Stimulated activated CD8-positive, alpha-beta memory T cell treated with anti-CD3 and anti-CD28 coated beads, Interleukin-15, amount 100 ng/mL, for 48 hours (primary cell): ENCODE measurements at regions not wholly inside any gene's neighbourhood (a gene's known extent, or its start where the extent isn't known, plus 50 kb on each side); places are given as distances from the start of the nearest gene placed in this dataset.

Source experiments
- DNase-seq, 2 donors: peaks; one replicate each; pipeline ENCODE4 v3.0.0-alpha.2; 2020; ENCODE audit warnings: low read depth in 2 of 2

- no peak for DNase-seq
These were observed 318.2 kb downstream of the BCL11B start for GRCh38 chr14:98953551-98954348.

GRCh38 chr14:98954349-98955000 lies 317.5 kb downstream of the BCL11B start:
- DNase-seq: no peak

- no peak for DNase-seq
These were observed 316.8 kb downstream of the BCL11B start for GRCh38 chr14:98955036-98955740.

GRCh38 chr14:98955741-98956070 lies 316.3 kb downstream of the BCL11B start:
- no peak for DNase-seq

GRCh38 chr14:98956181-98956580 lies 315.8 kb downstream of the BCL11B start:
- no peak for DNase-seq

GRCh38 chr14:98956661-98957060 lies 315.3 kb downstream of the BCL11B start:
- no peak for DNase-seq

- DNase-seq: no peak
These were observed 314.6 kb downstream of the BCL11B start for GRCh38 chr14:98957211-98958047.

- no peak for DNase-seq
These were observed 313.9 kb downstream of the BCL11B start for GRCh38 chr14:98958048-98958631.

GRCh38 chr14:98958632-98959031 lies 313.4 kb downstream of the BCL11B start:
- no peak for DNase-seq

- DNase-seq: no peak
These were observed 312.6 kb downstream of the BCL11B start for GRCh38 chr14:98959410-98959809.

GRCh38 chr14:98959958-98960616 lies 311.9 kb downstream of the BCL11B start:
- DNase-seq: no peak

- DNase-seq: no peak
These were observed 311.4 kb downstream of the BCL11B start for GRCh38 chr14:98960617-98961013.

GRCh38 chr14:98961191-98961590 lies 310.8 kb downstream of the BCL11B start:
- DNase-seq: no peak

GRCh38 chr14:98962118-98962517 lies 309.9 kb downstream of the BCL11B start:
- DNase-seq: no peak

- DNase-seq: no peak
These were observed 308.4 kb downstream of the BCL11B start for GRCh38 chr14:98963610-98964009.

GRCh38 chr14:98964171-98964570 lies 307.8 kb downstream of the BCL11B start:
- DNase-seq: no peak

- DNase-seq: no peak
These were observed 306.9 kb downstream of the BCL11B start for GRCh38 chr14:98965076-98965475.

GRCh38 chr14:98966016-98966415 lies 306.0 kb downstream of the BCL11B start:
- DNase-seq: no peak

- no peak for DNase-seq
These were observed 305.4 kb downstream of the BCL11B start for GRCh38 chr14:98966475-98967162.

- no peak for DNase-seq
These were observed 297.9 kb downstream of the BCL11B start for GRCh38 chr14:98974113-98974512.
